Hepatocyte (in vitro differentiated cells): ENCODE measurements at regions not wholly inside any gene's neighbourhood (a gene's known extent, or its start where the extent isn't known, plus 50 kb on each side); places are given as distances from the start of the nearest gene placed in this dataset.

Experiments used
- DNase-seq: peaks from one replicate; pipeline ENCODE4 v3.0.0-alpha.2; 2016; ENCODE audit warnings: low spot score
- H2AFZ ChIP-seq: fragments of 200-600 bp; sonication (generic); 2 replicates; pipeline ENCODE4 v1.6.0; 2016; ENCODE audit warnings: antibody characterized with exemption, mild to moderate bottlenecking
- H3K27ac ChIP-seq: fragments of 200-600 bp; sonication (generic); 2 replicates; pipeline ENCODE4 v1.5.1; 2016; ENCODE audit warnings: mild to moderate bottlenecking
- H3K27me3 ChIP-seq: fragments of 200-600 bp; sonication (generic); 2 replicates; pipeline ENCODE4 v1.6.1; 2016
- H3K36me3 ChIP-seq: fragments of 200-600 bp; sonication (generic); replicated peaks from 2 replicates; pipeline ENCODE4 v1.5.1; 2016; ENCODE audit warnings: low read depth; ENCODE audit not compliant: insufficient read depth
- H3K4me1 ChIP-seq: fragments of 200-600 bp; sonication (generic); 2 replicates; pipeline ENCODE4 v1.5.1; 2016; ENCODE audit warnings: mild to moderate bottlenecking, moderate library complexity; ENCODE audit not compliant: insufficient read depth
- H3K4me2 ChIP-seq: fragments of 200-600 bp; sonication (generic); 2 replicates; pipeline ENCODE4 v1.6.0; 2016
- H3K4me3 ChIP-seq: fragments of 200-600 bp; sonication (generic); 2 replicates; pipeline ENCODE4 v1.5.1; 2016; ENCODE audit warnings: mild to moderate bottlenecking
- H3K79me2 ChIP-seq: fragments of 200-600 bp; sonication (generic); 2 replicates; pipeline ENCODE4 v1.6.0; 2017; ENCODE audit warnings: mild to moderate bottlenecking
- H3K9me2 ChIP-seq: fragments of 200-600 bp; sonication (generic); replicated peaks from 2 replicates; pipeline ENCODE4 v1.6.0; 2017; ENCODE audit warnings: mild to moderate bottlenecking; ENCODE audit not compliant: insufficient read depth
- H3K9me3 ChIP-seq: fragments of 200-600 bp; sonication (generic); 2 replicates; pipeline ENCODE4 v1.5.1; 2016; ENCODE audit warnings: low read depth, mild to moderate bottlenecking
- H4K20me1 ChIP-seq: fragments of 200-600 bp; sonication (generic); 2 replicates; pipeline ENCODE4 v1.6.0; 2016; ENCODE audit warnings: mild to moderate bottlenecking; ENCODE audit not compliant: insufficient read depth, poor library complexity, severe bottlenecking
- EZH2 ChIP-seq: fragments of 200-600 bp; sonication (generic); IDR thresholded peaks from 2 replicates; pipeline ENCODE4 v1.6.1; 2016; ENCODE audit warnings: antibody characterized with exemption, mild to moderate bottlenecking, borderline replicate concordance
- EZH2phosphoT487 ChIP-seq: fragments of 200-600 bp; sonication (generic); IDR thresholded peaks from one replicate; pipeline ENCODE4 v1.6.1; 2018; ENCODE audit warnings: antibody characterized with exemption, mild to moderate bottlenecking, low read depth, moderate library complexity; ENCODE audit not compliant: unreplicated experiment, severe bottlenecking
- WGBS: methylation state at CpG from one replicate; pipeline ENCODE4 v1.1.6; 2016; ENCODE audit warnings: low lambda C conversion rate; ENCODE audit errors: missing lambda C conversion rate; 5-methylcytosine and 5-hydroxymethylcytosine counted together
- TF ChIP-seq, protein P1 (sequence below): fragments of 200-600 bp; sonication (generic); IDR thresholded peaks from 2 replicates; pipeline ENCODE4 v1.5.1; 2016; ENCODE audit warnings: antibody characterized with exemption, mild to moderate bottlenecking; ENCODE audit not compliant: poor library complexity

DNA sequence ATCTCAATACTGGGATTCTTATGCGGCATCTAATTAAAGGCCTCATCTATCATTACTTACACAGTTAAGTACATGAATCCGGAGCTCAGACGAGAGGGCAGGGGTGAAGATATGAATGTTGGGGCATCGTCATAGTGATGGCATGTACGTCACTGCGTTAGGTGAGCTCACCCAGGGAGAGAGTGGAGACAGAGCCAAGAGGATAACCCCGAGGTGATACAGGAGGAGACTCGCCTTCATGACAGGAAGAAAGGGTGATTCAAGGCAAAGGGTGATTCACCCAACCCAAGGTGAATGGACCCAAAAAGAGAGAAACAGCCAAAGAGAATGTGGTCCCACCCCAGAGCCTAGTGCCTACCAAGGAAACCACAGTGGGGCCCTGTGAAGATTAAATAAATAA is 132.9 kb upstream of the BLID start:
- no peak overlapping the region for H3K4me3 ChIP-seq
- H3K27me3 ChIP-seq: no peaks in the 10 kb centered on the region
- no peaks in the 10 kb centered on the region for H4K20me1 ChIP-seq
- 93% methylated on average over 8 of the region's 8 CpGs for WGBS
- H3K36me3 ChIP-seq: peaks cover 2% of the 10 kb centered on the region
- no peaks in the 10 kb centered on the region for H3K9me2 ChIP-seq
- H3K27ac ChIP-seq: no peak overlapping the region
- H3K79me2 ChIP-seq: no peaks in the 10 kb centered on the region
- no peaks in the 10 kb centered on the region for H3K4me1 ChIP-seq
- no peaks in the 10 kb centered on the region for H3K9me3 ChIP-seq
- H3K4me2 ChIP-seq: no peak overlapping the region
- TF ChIP-seq, protein P1, sequence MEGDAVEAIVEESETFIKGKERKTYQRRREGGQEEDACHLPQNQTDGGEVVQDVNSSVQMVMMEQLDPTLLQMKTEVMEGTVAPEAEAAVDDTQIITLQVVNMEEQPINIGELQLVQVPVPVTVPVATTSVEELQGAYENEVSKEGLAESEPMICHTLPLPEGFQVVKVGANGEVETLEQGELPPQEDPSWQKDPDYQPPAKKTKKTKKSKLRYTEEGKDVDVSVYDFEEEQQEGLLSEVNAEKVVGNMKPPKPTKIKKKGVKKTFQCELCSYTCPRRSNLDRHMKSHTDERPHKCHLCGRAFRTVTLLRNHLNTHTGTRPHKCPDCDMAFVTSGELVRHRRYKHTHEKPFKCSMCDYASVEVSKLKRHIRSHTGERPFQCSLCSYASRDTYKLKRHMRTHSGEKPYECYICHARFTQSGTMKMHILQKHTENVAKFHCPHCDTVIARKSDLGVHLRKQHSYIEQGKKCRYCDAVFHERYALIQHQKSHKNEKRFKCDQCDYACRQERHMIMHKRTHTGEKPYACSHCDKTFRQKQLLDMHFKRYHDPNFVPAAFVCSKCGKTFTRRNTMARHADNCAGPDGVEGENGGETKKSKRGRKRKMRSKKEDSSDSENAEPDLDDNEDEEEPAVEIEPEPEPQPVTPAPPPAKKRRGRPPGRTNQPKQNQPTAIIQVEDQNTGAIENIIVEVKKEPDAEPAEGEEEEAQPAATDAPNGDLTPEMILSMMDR: no peak
- TF ChIP-seq EZH2phosphoT487: no peak
- no peak for TF ChIP-seq EZH2
- no peak overlapping the region for H2AFZ ChIP-seq
- DNase-seq: no peak

DNA sequence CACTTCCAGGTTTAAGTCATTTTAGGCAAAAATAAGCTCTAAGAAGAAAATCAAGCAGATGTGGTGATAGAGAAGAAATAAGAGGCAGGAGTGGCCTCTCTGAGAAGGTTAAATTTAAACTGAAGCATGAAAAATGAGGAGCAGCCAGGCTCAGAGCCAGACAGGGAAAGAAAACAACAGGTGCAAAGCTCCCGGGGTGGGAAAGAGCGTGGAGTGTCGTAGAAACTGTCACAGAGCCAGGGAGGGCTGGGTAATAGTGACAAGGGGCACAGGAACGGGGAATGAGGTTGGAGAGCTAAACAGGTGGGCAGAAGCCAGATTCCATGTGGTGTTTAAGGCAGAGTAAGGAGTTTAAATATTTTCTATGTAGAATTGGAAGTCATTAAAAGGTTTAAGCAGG is 132.1 kb upstream of the BLID start:
- H3K9me2 ChIP-seq: no peaks in the 10 kb centered on the region
- no peaks in the 10 kb centered on the region for H3K79me2 ChIP-seq
- TF ChIP-seq EZH2: no peak
- TF ChIP-seq EZH2phosphoT487: no peak
- TF ChIP-seq, protein P1: no peak
- DNase-seq: no peak
- no peak overlapping the region for H2AFZ ChIP-seq
- H3K4me3 ChIP-seq: no peak overlapping the region
- no peaks in the 10 kb centered on the region for H3K4me1 ChIP-seq
- H3K27me3 ChIP-seq: no peaks in the 10 kb centered on the region
- 78% methylated on average over 4 of the region's 4 CpGs for WGBS
- H4K20me1 ChIP-seq: no peaks in the 10 kb centered on the region
- H3K36me3 ChIP-seq: peaks cover 2% of the 10 kb centered on the region
- H3K9me3 ChIP-seq: no peaks in the 10 kb centered on the region
- H3K4me2 ChIP-seq: no peak overlapping the region
- H3K27ac ChIP-seq: no peak overlapping the region

DNA sequence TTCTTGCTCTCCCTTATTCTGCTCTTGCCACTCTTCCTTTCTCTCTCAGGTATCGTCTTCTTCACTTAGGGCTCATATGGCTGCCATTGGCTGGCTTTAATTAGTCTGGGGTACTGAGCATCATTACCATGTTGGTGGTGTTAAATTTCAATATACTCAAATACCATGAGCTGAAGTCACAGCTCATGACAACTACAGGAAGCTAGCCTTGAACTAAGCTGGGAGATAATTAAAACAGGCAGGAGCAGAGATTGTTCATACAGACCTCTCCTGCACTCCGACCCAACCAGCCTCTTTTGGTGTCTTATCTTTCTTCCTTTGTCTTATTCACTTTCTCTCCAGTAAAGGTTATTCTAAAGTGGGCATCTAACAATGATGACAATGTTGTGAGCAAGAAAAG is 130.9 kb upstream of the BLID start:
- Histone ChIP-seq H3K9me2 (no peaks in the 10 kb centered on the region), H2AFZ (no peak overlapping the region), H4K20me1 (no peaks in the 10 kb centered on the region), H3K9me3 (no peaks in the 10 kb centered on the region), H3K4me2 (no peak overlapping the region), H3K4me3 (no peak overlapping the region), H3K27me3 (no peaks in the 10 kb centered on the region), H3K27ac (no peak overlapping the region), H3K4me1 (no peaks in the 10 kb centered on the region), H3K79me2 (no peaks in the 10 kb centered on the region), H3K36me3 (peaks cover 2% of the 10 kb centered on the region)
- TF ChIP-seq, protein P1: no peak
- TF ChIP-seq EZH2phosphoT487 (no peak), EZH2 (no peak)
- 54% methylated on average over 2 of the region's 2 CpGs for WGBS
- DNase-seq: no peak

DNA sequence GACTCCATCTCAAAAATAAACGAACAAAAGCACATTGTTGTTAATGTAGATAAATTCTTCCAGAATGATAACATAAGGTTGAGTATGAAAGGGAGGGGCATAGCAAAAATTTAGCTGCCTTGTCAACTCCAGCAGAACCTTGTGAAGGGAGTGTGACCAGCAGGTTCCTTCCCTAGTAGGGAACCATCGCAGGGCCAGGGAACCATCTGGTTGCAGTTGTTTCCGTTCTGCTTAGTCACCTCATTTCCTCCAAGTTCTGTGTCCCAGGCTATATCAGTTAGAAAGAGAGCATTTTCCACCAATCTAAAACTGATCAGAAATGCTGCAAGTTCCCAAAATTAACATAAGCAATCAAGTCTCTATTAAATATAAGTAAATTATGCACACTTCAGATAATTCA is 126.7 kb upstream of the BLID start:
- Histone ChIP-seq H3K27me3 (no peaks in the 10 kb centered on the region), H3K4me1 (no peaks in the 10 kb centered on the region), H3K4me3 (no peak overlapping the region), H3K79me2 (no peaks in the 10 kb centered on the region), H3K9me2 (no peaks in the 10 kb centered on the region), H3K36me3 (no peaks in the 10 kb centered on the region), H3K9me3 (no peaks in the 10 kb centered on the region), H4K20me1 (no peaks in the 10 kb centered on the region), H3K4me2 (no peak overlapping the region), H3K27ac (no peak overlapping the region), H2AFZ (no peak overlapping the region)
- no peak for TF ChIP-seq EZH2
- TF ChIP-seq, protein P1: no peak
- TF ChIP-seq EZH2phosphoT487: no peak
- WGBS: 95% methylated on average over 3 of the region's 3 CpGs
- DNase-seq: no peak
